ENCODE measurements at regions not wholly inside any gene's neighbourhood (a gene's known extent, or its start where the extent isn't known, plus 50 kb on each side); places are given as distances from the start of the nearest gene placed in this dataset.

- TF ChIP-seq CTCF (IDR thresholded peaks at IDR 0.05): no peak
- TF ChIP-seq POLR2A (IDR thresholded peaks at IDR 0.05): no peak
Measured at GRCh38 chr6:84464471-84464870, 237.0 kb upstream of the CEP162 start.
